HEK293 (cell line): ENCODE measurements at regions not wholly inside any gene's neighbourhood (a gene's known extent, or its start where the extent isn't known, plus 50 kb on each side); places are given as distances from the start of the nearest gene placed in this dataset.

ENCODE experiments used
- TF ChIP-seq, protein P1 (sequence below): fragments of 450-650 bp; formaldehyde crosslinking; IDR thresholded peaks from 2 replicates; pipeline ENCODE4 v1.5.1; 2016; ENCODE audit warnings: missing biosample characterization, missing genetic modification characterization
- TF ChIP-seq, protein P2 (sequence below): IDR thresholded peaks from 2 replicates; pipeline ENCODE4 v1.6.1; 2011; ENCODE audit warnings: mild to moderate bottlenecking, low read depth, low read length, borderline replicate concordance
- TF ChIP-seq, protein P3 (sequence below): fragments of 450-650 bp; formaldehyde crosslinking; IDR thresholded peaks from 2 replicates; pipeline ENCODE4 v1.5.1; 2016; ENCODE audit warnings: missing biosample characterization, missing genetic modification characterization

DNA sequence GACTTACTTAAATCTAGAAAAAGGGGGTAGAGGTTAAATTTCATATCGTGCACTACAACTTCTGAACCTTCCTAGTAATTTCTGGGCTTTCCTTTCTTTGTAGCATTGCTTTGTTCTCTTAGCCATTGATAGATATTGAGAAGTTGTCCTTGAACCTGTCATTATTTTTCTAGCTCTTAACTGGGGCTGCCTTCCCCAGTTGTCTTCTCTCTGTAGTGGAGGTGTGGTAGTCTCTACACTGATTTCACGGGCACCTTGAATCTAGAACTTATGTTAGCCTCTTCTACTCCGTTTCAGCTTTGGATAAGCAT lies 504.0 kb downstream of the PCNX1 start:
- TF ChIP-seq, protein P1, sequence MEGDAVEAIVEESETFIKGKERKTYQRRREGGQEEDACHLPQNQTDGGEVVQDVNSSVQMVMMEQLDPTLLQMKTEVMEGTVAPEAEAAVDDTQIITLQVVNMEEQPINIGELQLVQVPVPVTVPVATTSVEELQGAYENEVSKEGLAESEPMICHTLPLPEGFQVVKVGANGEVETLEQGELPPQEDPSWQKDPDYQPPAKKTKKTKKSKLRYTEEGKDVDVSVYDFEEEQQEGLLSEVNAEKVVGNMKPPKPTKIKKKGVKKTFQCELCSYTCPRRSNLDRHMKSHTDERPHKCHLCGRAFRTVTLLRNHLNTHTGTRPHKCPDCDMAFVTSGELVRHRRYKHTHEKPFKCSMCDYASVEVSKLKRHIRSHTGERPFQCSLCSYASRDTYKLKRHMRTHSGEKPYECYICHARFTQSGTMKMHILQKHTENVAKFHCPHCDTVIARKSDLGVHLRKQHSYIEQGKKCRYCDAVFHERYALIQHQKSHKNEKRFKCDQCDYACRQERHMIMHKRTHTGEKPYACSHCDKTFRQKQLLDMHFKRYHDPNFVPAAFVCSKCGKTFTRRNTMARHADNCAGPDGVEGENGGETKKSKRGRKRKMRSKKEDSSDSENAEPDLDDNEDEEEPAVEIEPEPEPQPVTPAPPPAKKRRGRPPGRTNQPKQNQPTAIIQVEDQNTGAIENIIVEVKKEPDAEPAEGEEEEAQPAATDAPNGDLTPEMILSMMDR (tag by site-specific recombination): no peak
- TF ChIP-seq, protein P2, sequence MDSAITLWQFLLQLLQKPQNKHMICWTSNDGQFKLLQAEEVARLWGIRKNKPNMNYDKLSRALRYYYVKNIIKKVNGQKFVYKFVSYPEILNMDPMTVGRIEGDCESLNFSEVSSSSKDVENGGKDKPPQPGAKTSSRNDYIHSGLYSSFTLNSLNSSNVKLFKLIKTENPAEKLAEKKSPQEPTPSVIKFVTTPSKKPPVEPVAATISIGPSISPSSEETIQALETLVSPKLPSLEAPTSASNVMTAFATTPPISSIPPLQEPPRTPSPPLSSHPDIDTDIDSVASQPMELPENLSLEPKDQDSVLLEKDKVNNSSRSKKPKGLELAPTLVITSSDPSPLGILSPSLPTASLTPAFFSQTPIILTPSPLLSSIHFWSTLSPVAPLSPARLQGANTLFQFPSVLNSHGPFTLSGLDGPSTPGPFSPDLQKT: no peak
- TF ChIP-seq, protein P3, sequence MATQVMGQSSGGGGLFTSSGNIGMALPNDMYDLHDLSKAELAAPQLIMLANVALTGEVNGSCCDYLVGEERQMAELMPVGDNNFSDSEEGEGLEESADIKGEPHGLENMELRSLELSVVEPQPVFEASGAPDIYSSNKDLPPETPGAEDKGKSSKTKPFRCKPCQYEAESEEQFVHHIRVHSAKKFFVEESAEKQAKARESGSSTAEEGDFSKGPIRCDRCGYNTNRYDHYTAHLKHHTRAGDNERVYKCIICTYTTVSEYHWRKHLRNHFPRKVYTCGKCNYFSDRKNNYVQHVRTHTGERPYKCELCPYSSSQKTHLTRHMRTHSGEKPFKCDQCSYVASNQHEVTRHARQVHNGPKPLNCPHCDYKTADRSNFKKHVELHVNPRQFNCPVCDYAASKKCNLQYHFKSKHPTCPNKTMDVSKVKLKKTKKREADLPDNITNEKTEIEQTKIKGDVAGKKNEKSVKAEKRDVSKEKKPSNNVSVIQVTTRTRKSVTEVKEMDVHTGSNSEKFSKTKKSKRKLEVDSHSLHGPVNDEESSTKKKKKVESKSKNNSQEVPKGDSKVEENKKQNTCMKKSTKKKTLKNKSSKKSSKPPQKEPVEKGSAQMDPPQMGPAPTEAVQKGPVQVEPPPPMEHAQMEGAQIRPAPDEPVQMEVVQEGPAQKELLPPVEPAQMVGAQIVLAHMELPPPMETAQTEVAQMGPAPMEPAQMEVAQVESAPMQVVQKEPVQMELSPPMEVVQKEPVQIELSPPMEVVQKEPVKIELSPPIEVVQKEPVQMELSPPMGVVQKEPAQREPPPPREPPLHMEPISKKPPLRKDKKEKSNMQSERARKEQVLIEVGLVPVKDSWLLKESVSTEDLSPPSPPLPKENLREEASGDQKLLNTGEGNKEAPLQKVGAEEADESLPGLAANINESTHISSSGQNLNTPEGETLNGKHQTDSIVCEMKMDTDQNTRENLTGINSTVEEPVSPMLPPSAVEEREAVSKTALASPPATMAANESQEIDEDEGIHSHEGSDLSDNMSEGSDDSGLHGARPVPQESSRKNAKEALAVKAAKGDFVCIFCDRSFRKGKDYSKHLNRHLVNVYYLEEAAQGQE (tag by site-specific recombination): no peak
